ENCODE measurements at regions not wholly inside any gene's neighbourhood (a gene's known extent, or its start where the extent isn't known, plus 50 kb on each side); places are given as distances from the start of the nearest gene placed in this dataset.

DNA sequence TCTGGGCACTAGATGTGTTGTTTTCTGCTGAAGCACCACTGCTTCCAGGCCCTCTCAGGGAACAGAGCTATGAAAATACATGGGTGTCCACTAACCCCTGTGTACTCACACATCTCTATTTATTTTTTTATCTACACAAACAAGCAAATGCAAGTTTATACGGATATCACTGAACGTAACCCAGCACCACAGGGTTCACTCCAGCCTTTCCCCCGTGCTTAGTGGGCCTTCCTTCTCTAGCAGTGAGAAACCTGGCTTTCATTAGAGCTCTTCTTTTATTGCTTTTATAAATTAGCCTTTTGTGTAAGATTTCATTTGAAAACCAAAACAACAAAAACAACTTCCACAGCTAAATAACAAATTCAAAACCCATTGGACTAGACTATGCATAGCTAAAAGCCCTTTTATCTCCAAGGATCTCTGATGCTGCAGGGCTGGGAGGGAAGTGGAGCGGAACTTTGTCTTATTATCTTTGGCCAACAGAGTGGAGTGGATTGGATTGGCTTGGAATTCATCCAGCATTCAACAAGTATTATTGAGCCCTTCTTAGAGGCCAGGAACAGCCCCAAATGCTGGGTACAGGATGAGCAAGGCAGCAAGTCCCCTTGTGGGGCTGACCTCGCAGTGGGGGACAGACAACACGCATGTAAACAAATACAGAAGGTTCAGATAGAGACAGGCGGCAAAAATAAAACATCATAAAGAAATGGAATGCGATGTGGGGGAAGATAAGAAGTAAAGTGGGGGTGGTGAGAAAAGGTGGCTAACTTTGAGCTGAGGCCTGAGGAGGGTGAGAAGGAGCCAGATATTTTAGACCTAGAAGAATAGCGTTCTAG lies 371.8 kb upstream of the POU3F1 start:
- DNase-seq (ENCODE audit: low spot score) = peak; percentile 43
- in situ Hi-C loops (cut with HindIII; ENCODE audit: low sequenced_read_pairs) = no loop called here

DNA sequence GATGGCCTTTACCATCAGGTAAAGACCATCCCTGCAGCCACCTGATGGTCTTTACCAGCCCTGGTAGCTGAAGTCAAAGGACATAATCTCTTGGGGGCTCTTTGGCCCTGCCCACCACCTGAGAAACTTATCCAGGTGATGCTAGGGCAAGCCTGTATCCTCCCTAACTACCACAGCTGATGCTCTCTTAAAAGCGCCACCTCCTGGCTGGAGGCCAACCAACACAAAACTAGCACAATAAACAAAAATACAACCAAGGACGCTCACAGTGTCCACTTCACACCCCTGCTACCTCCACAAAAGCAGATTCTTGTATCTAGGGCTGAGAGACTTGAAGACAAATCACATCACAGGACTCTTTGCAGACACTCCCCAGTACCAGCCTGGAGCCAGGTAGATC lies 357.1 kb upstream of the POU3F1 start:
- no peak for DNase-seq (ENCODE audit: low spot score)
- in situ Hi-C loops (cut with HindIII; ENCODE audit: low sequenced_read_pairs) = no loop called here

DNA sequence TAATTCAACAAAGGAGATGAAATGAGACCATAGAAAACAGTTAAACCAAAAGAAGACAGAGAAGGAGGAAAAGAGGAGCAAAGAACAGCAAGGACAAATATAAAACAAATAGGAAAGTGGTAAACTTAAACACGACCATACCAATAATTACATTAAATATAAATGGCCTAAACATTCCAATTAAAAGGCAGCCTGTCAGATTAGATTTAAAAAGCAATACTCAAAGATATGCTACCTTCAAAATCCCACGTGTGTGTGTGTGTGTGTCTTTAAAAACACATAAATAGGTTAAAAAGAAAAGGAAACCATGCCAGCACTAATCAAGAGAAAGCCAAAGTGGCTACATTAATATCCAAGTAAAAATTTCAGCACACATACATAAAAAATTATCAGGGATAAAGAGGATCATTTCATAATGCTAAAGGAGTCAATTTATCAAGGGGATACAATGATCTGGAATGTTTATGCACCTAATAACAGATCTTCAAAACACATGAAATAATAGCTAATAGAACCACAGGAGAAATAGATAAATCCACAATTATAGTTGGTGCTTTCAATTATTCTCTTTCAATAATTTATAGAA lies 355.7 kb upstream of the POU3F1 start:
- no peak for DNase-seq (ENCODE audit: low spot score)
- in situ Hi-C loops (cut with HindIII; ENCODE audit: low sequenced_read_pairs) = no loop called here

DNA sequence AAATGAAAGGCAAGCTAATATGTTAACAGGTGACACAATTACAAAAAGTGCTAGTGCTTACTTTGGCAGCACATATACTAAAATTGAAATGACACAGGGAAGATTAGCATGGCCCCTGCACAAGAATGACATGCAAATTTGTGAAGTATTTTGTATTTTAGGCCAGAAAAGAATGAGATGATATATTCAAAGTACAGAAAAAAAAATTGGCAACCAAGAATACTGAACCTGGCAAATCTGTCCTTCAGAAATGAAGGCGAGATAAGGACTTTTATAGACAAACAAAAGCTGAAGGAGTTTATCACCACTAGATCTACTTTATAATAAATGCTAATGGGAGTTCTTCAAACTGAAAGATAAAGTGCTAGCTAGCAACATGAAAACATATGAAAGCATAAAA lies 350.0 kb upstream of the POU3F1 start:
- no peak for DNase-seq (ENCODE audit: low spot score)
- in situ Hi-C loops (cut with HindIII; ENCODE audit: low sequenced_read_pairs) = no loop called here

DNA sequence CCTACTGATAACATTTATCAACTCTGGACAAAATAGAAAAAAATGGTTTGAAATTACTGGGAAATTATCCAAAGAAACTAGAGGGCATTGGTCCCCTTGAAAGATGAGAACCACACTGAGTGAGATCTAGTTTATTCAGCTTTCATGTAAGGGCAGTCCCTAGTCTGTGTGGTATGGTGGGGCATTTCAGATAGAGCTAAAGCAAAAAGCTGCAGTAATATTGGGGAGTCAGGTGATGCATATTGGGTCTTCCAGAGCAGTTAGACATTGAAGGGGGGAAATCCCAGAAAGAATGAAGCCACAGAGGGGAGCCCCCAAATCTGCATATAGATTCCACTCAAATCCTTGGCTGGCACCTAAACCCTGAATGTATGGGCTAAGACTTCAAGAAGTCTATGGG lies 347.7 kb upstream of the POU3F1 start:
- in situ Hi-C loops (cut with HindIII; ENCODE audit: low sequenced_read_pairs) = no loop called here
- no peak for DNase-seq (ENCODE audit: low spot score)

DNA sequence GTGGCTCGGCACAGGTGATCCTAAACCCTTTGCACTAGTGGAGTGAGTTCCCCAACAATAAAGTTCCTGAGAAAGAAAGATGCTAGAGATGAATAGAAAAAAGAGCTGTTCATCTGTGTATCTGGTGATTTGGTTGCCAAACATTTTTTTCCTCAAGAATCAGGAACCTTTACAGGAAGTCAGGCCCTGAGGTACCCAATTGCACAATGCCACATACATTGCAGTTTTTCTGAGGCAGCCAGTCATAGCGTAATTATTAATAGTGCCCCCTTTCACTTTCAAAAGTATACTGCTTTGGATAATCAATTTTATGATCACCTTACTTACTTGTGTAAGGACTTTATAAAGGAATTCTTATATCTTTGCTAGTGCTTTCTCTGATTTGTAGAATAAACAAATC lies 346.3 kb upstream of the POU3F1 start:
- in situ Hi-C loops (cut with HindIII; ENCODE audit: low sequenced_read_pairs) = no loop called here
- DNase-seq (ENCODE audit: low spot score) = no peak

DNA sequence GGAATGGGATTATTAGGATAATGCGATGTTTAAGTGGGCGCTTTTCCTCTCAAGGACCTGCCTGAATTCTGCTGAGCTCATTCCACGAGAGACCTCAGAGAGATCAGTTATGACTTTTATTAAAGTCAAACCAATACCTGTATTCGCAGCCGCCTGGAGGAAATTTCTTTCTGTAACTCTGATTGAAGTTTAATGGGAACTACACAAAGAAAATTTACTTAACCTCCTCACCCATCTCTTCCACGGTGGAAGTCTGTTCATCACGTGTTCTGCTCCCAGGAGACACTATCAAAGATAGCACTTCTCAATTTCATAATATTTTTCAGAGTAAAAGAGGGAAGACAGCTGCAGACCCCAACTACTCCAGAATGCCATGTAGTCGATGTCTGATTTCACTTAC lies 334.7 kb upstream of the POU3F1 start:
- in situ Hi-C loops (cut with HindIII; ENCODE audit: low sequenced_read_pairs) = no loop called here

DNA sequence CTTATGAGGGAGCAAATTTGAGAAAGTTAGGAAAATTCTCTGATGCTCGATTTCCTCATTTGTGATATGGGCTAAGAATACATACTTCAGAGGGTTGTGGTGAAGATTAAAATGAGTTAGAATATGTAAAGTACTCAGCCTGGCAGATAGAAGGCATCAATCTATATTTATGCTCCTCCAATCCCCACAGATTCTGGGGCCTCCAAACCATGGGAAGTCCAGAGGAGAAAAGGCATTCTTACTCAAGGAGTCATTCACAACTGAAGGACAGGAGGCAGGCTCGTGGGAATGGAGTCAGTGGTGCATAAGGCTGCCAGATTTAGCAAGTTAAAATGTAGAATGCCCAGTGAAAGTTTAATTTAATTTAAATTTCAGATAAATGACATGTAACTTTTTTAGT lies 330.0 kb upstream of the POU3F1 start:
- in situ Hi-C loops (cut with HindIII; ENCODE audit: low sequenced_read_pairs) = no loop called here

More for the DNA sequence above, 334.7 kb upstream of the POU3F1 start:
- no peak for DNase-seq (ENCODE audit: low spot score)

DNA sequence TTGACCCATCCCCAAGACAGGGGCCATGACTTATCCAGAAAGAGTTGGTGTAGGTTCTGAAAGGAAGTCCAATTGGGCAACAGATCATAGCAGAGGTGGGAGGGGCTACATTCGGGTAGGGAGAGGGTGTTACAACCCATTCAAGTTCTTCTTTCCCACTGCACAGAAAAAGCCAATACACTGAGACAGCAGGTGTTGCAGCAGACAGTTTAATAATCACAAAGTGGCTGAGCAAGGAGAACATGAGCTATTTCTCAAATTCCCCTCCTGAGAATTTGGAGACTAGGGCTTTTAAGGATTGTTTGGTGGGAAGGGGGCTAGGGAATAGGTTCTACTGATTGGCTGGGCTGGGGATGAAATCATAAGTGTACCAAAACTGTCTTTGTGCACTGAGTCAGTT lies 328.4 kb upstream of the POU3F1 start:
- in situ Hi-C loops (cut with HindIII; ENCODE audit: low sequenced_read_pairs) = no loop called here
- no peak for DNase-seq (ENCODE audit: low spot score)

More for the DNA sequence above, 330.0 kb upstream of the POU3F1 start:
- no peak for DNase-seq (ENCODE audit: low spot score)

DNA sequence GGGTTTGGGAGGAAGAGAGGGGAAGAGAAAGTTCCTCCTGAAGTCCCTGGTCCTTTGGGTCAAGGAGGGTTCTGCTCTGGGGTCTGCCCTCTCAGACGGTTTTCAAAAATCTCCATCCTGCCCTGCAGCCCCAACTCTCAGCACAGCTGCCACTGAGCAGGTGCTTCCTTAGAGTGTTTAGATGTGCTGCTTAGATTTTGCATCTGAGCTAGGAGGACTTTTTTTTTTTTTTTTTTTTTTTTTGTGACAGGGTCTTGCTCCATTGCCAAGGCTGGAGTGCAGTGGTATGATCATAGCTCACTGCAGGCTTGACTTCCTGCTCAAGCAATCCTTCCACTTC lies 324.9 kb upstream of the POU3F1 start:
- no peak for DNase-seq (ENCODE audit: low spot score)
- in situ Hi-C loops (cut with HindIII; ENCODE audit: low sequenced_read_pairs) = no loop called here

DNA sequence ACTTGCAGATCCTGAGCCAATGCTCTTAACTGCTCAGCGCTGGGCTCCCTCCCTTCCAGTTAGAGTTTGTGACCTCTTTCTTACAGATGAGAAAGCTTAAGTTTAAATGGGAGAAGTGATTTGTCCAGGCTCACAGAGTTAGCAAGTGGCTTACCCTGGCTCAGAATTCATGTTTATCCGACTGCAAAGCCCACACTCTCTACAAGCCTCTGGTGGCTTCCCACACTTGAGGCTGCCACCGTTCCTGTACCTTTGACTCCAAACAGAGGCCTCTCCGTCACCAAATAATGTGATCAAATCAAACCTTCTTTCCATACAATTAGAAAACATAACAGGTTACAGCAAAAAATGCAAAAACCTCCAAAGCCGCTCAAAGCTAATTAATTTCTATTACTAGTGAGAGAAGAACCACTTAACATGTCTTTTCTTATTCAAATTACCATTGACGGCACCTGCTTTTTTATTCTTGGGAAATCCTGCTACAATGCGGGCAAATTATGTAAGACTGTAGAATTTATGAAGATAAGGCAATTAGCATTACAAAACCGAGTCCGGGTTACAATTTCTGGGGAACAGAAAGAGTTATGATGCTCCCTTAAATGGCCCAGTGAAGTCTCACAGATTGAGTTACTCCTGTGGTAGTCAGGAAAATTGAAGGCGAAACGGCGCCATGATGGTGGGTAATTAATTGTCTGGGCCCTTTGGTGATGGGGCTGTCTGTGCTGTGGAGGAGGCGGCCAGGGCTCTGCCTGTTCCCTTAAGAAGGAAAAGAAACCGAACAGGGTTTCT lies 324.3 kb upstream of the POU3F1 start:
- DNase-seq (ENCODE audit: low spot score) = no peak
- in situ Hi-C loops (cut with HindIII; ENCODE audit: low sequenced_read_pairs) = no loop called here

DNA sequence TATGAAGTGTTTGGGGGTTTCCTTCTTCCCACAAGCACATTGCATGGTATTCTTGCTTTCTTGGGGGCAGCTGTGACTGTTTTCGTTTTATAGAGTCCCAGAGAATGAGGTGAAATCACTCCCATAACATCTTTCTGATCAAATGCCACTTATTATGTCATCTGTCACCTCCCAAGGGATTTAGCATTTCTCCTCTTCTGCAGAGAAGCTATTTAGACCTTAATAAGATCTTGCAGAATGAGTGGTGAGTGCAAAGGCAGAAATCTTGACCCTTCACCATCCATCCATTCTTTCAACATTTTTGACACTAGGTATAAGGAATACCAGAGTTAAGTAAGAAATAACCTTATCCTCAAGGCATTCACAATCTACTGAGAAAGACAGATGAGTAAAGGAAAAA lies 318.6 kb upstream of the POU3F1 start:
- no peak for DNase-seq (ENCODE audit: low spot score)
- in situ Hi-C loops (cut with HindIII; ENCODE audit: low sequenced_read_pairs) = no loop called here

DNA sequence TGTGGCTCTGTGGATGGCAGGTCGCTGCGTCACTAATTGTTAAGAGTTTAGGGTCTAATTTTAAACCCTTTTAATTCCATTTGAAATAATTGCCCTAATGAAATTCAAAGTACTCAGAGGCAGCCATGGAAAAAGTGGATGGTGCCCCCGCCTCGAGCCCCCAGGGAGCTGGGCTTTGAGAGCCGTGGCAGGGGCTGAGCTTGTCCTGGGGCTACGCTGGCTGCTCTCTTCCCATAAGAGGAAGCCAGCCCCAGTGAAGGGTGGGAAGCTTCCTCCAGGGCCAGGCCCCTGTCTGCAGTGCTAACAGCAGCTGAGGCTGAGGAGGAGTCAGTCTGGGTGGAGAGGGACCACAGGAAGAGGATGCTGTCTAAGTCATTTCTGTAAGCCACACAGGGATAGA lies 315.0 kb upstream of the POU3F1 start:
- in situ Hi-C loops (cut with HindIII; ENCODE audit: low sequenced_read_pairs) = no loop called here
- no peak for DNase-seq (ENCODE audit: low spot score)

DNA sequence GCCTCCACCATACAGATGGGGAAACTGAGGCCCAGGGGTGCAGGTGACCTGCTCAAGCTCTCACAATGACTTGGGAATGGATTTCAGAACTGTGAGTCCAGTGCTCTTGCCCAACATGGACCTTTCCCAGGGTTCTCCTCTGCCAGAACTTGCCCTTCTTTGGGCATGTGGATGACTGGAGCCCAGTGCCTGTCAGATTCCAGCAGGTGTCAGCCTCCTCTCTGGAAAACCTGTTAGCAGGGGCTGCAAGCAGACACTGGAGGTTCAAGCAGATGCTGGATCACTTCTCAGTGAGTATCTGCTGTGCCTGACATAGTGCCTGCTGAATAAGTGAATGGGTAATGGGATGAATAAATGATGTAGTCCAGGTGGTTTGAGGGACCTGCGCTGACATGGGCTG lies 314.2 kb upstream of the POU3F1 start:
- DNase-seq (ENCODE audit: low spot score) = no peak
- in situ Hi-C loops (cut with HindIII; ENCODE audit: low sequenced_read_pairs) = no loop called here

DNA sequence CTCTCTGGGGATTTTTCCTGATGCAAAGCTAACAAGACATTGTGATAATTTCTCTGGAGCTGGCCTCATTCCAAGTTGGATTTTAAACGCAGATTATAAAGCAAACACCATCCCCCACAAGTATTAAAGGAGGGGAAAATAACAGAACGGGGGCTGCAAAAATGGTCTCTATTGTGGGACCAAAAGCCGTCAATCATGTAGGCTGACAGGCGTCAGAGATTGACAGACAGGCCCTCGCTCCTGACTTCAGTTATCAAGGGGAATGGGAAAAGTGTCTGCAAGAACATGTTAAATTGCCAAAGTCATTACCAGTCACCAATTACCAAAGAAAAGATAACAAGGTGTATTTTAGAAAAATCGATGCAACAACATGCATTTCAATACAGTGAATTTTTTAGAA lies 307.4 kb upstream of the POU3F1 start:
- in situ Hi-C loops (cut with HindIII; ENCODE audit: low sequenced_read_pairs) = no loop called here
- DNase-seq (ENCODE audit: low spot score) = no peak

DNA sequence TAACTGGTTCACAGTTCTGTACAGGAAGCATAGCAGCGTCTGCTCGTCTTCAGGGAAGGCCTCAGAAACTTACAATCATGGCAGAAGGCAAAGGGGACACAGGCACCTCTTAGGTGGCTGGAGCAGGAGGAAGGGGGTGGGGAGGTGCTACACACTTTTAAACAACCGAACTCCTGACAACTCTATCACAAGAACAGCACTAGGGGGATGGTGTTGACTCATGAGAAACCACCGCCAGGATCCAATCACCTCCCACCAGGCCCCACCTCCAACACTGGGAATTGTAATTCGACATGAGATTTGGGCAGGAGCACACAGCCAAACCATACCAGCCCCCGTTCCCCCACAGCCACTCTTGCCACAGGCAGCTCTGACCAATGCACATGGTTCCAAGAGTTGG lies 306.3 kb upstream of the POU3F1 start:
- no peak for DNase-seq (ENCODE audit: low spot score)
- in situ Hi-C loops (cut with HindIII; ENCODE audit: low sequenced_read_pairs) = no loop called here

DNA sequence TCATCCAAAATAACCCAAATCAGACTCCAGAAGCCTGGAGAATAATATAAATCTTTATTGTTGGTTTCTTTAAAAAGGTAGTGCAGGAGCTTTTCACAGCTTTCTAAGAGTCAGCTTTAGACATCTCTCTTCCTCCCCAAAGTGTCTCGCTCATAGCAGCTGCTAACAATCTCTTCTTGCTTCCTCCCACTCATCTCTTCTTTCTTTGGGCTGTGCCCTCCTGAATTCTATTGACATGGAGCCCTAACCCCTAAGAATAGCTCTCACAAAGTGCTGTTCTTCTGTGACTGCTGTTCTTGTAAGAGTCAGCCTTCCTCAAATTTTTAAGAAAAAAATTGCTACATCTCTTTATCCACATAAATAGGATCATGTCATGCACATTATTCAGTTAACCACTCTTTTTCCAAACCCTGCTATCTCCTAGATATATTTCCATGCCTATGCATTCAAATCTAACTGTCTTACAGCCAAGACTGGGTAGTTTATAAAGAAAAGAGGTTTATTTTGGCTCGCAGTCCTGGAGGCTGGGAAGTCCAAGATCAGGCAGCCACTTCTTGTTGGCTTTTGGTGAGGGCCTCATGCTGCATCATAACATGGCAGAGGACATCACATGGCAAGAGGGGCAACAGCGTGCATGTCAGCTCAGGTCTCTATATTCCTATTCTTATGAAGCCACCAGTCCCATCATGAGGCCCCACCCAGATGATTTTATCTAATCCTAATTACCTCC lies 301.0 kb upstream of the POU3F1 start:
- DNase-seq (ENCODE audit: low spot score) = no peak
- in situ Hi-C loops (cut with HindIII; ENCODE audit: low sequenced_read_pairs) = no loop called here

DNA sequence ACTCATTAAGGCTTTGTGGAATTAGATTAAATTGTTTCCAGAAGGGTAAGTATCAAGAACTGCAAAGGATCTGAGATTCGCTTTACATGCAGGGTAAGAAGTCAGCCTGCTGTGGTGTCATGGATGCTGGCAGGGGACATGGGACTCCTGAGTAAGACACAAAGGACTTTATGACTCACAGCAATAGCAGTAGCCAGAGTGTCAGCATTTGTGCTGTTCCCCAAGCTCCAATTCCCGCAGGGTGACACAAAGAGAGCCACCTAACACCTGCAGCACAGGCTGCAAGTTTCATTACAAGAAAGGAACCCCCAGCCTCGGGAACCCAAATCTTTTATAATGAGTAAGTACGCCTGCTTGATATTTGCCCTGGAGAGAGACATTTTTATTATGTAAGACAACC lies 298.1 kb upstream of the POU3F1 start:
- in situ Hi-C loops (cut with HindIII; ENCODE audit: low sequenced_read_pairs) = no loop called here
- no peak for DNase-seq (ENCODE audit: low spot score)

DNA sequence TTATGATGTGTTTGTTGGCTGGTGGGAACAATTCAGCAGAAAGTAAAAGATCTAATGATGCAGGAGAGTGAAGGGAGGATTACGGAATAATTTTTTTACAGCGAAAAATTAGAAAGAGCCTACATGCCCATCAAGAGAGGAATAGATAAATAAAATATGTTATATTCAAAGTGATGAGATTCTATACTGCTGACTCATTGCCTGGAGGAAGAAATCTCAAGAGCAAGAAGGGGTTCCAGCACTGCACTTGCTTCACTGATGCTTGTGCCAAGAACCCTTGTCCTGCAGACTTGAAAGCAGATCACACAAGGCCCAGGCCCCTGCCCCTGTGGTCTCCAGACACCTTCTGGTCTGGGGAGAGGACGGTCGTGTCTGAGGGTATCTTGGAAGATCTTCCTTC lies 295.1 kb upstream of the POU3F1 start:
- no peak for DNase-seq (ENCODE audit: low spot score)
- in situ Hi-C loops (cut with HindIII; ENCODE audit: low sequenced_read_pairs) = no loop called here

DNA sequence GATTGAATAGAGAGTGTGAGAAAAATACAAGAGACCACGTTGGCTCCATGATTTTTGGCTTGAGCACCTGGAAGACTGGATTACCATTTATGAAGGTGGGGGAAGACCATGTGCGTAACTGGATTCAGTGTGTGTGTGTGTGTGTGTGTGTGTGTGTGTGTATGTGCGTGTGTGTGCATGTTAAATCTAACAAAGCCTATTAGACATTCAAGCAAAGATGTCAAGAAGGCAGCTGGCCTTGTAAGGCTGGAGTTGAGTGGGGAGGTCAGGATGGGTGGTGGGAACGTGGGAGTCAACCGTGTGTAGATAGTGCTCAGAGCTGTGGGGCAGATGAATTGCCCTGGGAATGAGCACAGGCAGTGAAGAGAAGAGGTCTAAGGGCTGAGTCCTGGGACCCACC lies 293.8 kb upstream of the POU3F1 start:
- no peak for DNase-seq (ENCODE audit: low spot score)
- in situ Hi-C loops (cut with HindIII; ENCODE audit: low sequenced_read_pairs) = no loop called here
